ENCODE measurements at regions not wholly inside any gene's neighbourhood (a gene's known extent, or its start where the extent isn't known, plus 50 kb on each side); places are given as distances from the start of the nearest gene placed in this dataset.

- DNase-seq (ENCODE audit: low spot score), result no peak
These were observed 50.8 kb upstream of the KLHL13 start for GRCh38 chrX:118167361-118167760.

- no peak for DNase-seq (ENCODE audit: low spot score)
These were observed 54.7 kb upstream of the KLHL13 start for GRCh38 chrX:118171356-118171755.

- no peak for DNase-seq (ENCODE audit: low spot score)
These were observed 58.0 kb upstream of the KLHL13 start for GRCh38 chrX:118174516-118175098.

GRCh38 chrX:118177708-118178107 lies 61.1 kb upstream of the KLHL13 start:
- no peak for DNase-seq (ENCODE audit: low spot score)

- DNase-seq (ENCODE audit: low spot score), result no peak
These were observed 61.8 kb upstream of the KLHL13 start for GRCh38 chrX:118178450-118178849.

GRCh38 chrX:118179161-118179560 lies 62.6 kb upstream of the KLHL13 start:
- DNase-seq (ENCODE audit: low spot score), result no peak

GRCh38 chrX:118179718-118180117 lies 63.1 kb upstream of the KLHL13 start:
- no peak for DNase-seq (ENCODE audit: low spot score)

- no peak for DNase-seq (ENCODE audit: low spot score)
These were observed 64.4 kb upstream of the KLHL13 start for GRCh38 chrX:118181030-118181429.

- no peak for DNase-seq (ENCODE audit: low spot score)
These were observed 65.4 kb upstream of the KLHL13 start for GRCh38 chrX:118182025-118182424.

- DNase-seq (ENCODE audit: low spot score), result no peak
These were observed 66.1 kb upstream of the KLHL13 start for GRCh38 chrX:118182681-118183080.

GRCh38 chrX:118183606-118184005 lies 67.0 kb upstream of the KLHL13 start:
- no peak for DNase-seq (ENCODE audit: low spot score)

- DNase-seq (ENCODE audit: low spot score), result no peak
These were observed 70.5 kb upstream of the KLHL13 start for GRCh38 chrX:118187100-118187499.

GRCh38 chrX:118189000-118189399 lies 72.4 kb upstream of the KLHL13 start:
- no peak for DNase-seq (ENCODE audit: low spot score)

- no peak for DNase-seq (ENCODE audit: low spot score)
These were observed 73.0 kb upstream of the KLHL13 start for GRCh38 chrX:118189628-118190027.

- no peak for DNase-seq (ENCODE audit: low spot score)
These were observed 81.1 kb upstream of the KLHL13 start for GRCh38 chrX:118197730-118198129.

GRCh38 chrX:118198577-118198976 lies 82.0 kb upstream of the KLHL13 start:
- no peak for DNase-seq (ENCODE audit: low spot score)

- DNase-seq (ENCODE audit: low spot score), result no peak
These were observed 83.4 kb upstream of the KLHL13 start for GRCh38 chrX:118199997-118200396.

- no peak for DNase-seq (ENCODE audit: low spot score)
These were observed 89.1 kb upstream of the KLHL13 start for GRCh38 chrX:118205421-118206395.

- no peak for DNase-seq (ENCODE audit: low spot score)
These were observed 91.3 kb upstream of the KLHL13 start for GRCh38 chrX:118207831-118208453.

- DNase-seq (ENCODE audit: low spot score), result no peak
These were observed 91.9 kb upstream of the KLHL13 start for GRCh38 chrX:118208481-118208880.

GRCh38 chrX:118211891-118212816 lies 95.5 kb upstream of the KLHL13 start:
- DNase-seq (ENCODE audit: low spot score), result no peak

- no peak for DNase-seq (ENCODE audit: low spot score)
These were observed 96.2 kb upstream of the KLHL13 start for GRCh38 chrX:118212817-118213183.
